ENCODE measurements at regions not wholly inside any gene's neighbourhood (a gene's known extent, or its start where the extent isn't known, plus 50 kb on each side); places are given as distances from the start of the nearest gene placed in this dataset.

DNA sequence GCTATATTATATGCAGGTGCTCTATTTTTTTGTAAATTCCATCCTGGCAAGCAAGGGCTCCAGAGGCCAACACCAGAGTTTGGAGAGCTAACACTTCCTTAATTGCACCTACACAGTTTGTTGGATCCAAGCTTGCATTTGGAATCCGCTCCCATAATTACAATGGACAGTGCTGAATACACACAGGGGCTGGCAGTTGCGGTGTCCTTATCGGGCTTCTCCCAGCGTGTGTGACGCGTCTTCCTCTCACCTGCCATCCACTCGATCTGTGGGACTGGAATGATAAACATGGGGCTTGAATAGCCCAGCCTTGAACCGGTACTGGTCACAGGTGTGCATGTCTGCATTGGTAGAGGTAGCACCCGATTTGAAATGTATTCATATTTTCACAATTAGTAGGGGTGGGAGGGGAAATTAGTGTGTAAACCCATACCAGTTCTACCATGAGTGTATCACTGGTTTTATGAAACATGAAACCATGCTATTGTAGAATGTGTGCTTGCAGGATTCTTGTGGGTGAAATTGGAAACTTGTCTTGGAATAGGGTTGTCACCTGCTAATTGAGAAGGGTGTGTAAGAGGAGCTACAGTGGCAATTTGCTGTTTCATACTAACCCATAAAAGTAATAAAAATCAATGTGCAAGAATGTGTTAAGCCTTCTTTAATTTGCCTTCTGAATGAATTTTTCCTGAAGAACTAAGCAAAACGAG is 316.5 kb downstream of the WDR11 start:
- no peaks in the 10 kb centered on the region for H3K27me3 ChIP-seq (ENCODE audit: control insufficient read depth, insufficient read depth, low read length)
- no peak overlapping the region for H3K9ac ChIP-seq
- TF ChIP-seq, protein P1, sequence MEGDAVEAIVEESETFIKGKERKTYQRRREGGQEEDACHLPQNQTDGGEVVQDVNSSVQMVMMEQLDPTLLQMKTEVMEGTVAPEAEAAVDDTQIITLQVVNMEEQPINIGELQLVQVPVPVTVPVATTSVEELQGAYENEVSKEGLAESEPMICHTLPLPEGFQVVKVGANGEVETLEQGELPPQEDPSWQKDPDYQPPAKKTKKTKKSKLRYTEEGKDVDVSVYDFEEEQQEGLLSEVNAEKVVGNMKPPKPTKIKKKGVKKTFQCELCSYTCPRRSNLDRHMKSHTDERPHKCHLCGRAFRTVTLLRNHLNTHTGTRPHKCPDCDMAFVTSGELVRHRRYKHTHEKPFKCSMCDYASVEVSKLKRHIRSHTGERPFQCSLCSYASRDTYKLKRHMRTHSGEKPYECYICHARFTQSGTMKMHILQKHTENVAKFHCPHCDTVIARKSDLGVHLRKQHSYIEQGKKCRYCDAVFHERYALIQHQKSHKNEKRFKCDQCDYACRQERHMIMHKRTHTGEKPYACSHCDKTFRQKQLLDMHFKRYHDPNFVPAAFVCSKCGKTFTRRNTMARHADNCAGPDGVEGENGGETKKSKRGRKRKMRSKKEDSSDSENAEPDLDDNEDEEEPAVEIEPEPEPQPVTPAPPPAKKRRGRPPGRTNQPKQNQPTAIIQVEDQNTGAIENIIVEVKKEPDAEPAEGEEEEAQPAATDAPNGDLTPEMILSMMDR (IDR thresholded peaks at IDR 0.05), result no peak
- no peak overlapping the region for H3K27ac ChIP-seq
- H3K9me3 ChIP-seq (ENCODE audit: control insufficient read depth, low read length), result no peaks in the 10 kb centered on the region
- H3K4me2 ChIP-seq (ENCODE audit: low read length), result no peak overlapping the region
- H3K79me2 ChIP-seq, result no peaks in the 10 kb centered on the region
- H3K4me1 ChIP-seq, result no peaks in the 10 kb centered on the region
- no peak overlapping the region for H3K4me3 ChIP-seq (ENCODE audit: low read depth, low read length)
- H3K36me3 ChIP-seq (ENCODE audit: control insufficient read depth, insufficient read depth, low read length), result no peaks in the 10 kb centered on the region
- no peak overlapping the region for H2AFZ ChIP-seq

DNA sequence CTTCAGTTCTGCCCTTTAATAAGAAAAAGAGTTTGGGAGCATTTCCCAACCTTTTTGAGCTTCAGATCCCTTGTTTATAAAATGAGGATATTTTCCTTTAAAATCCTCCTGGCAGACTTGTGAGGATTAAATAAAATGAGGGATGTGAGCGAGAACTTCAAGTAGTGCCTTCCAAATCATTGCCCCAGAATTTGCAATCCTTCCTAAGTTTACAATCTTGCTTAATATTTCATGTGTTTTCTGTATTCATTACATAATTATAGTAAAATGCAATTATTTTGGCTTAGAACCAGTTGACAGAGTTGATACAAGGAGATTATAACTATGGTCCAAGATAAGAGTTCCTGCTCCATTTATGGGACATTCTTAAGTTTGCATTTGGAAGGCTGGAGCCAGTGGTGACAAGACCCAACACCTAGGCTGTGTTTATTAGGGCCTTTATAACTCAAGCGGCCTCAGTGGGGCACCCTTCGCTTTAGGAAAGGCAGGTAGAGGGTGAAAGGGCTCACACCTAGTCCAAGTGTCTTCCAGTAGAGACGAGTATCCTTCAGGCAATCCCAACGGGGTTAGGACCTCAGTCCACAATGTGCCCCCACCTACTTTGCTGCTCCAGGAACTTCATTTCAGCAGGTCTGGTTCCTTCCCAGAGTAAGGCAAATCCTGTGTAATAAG is 317.5 kb downstream of the WDR11 start:
- Histone ChIP-seq H3K9ac (no peak overlapping the region), H2AFZ (no peak overlapping the region), H3K4me2 (ENCODE audit: low read length) (no peak overlapping the region), H3K4me3 (ENCODE audit: low read depth, low read length) (no peak overlapping the region), H3K27me3 (ENCODE audit: control insufficient read depth, insufficient read depth, low read length) (no peaks in the 10 kb centered on the region), H3K9me3 (ENCODE audit: control insufficient read depth, low read length) (no peaks in the 10 kb centered on the region), H3K36me3 (ENCODE audit: control insufficient read depth, insufficient read depth, low read length) (no peaks in the 10 kb centered on the region), H3K27ac (no peak overlapping the region), H3K79me2 (no peaks in the 10 kb centered on the region), H3K4me1 (no peaks in the 10 kb centered on the region)
- TF ChIP-seq, protein P1 (IDR thresholded peaks at IDR 0.05), result no peak

DNA sequence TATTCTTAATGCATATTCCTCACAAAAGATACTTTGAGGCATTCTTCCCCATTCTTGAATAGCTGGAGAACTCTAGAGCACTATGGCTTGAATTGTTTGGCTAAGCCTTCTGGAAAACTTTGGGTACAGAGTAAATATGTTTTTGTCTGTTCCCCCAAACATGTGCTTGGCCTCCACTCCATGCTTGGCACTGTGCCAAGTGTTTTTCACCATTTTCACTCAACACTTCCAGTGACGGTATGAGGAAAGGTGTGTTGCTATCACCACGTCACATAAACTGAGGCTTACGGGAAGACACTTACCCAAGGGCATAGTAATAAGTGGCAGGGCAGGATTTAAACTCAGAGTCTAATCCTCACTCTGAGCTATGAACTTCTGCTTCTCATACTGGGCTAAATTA is 318.2 kb downstream of the WDR11 start:
- H3K79me2 ChIP-seq, result no peaks in the 10 kb centered on the region
- H3K9ac ChIP-seq, result no peak overlapping the region
- H3K4me3 ChIP-seq (ENCODE audit: low read depth, low read length), result no peak overlapping the region
- no peaks in the 10 kb centered on the region for H3K36me3 ChIP-seq (ENCODE audit: control insufficient read depth, insufficient read depth, low read length)
- TF ChIP-seq, protein P1 (IDR thresholded peaks at IDR 0.05), result no peak
- H3K27ac ChIP-seq, result no peak overlapping the region
- no peak overlapping the region for H3K4me2 ChIP-seq (ENCODE audit: low read length)
- no peaks in the 10 kb centered on the region for H3K27me3 ChIP-seq (ENCODE audit: control insufficient read depth, insufficient read depth, low read length)
- no peaks in the 10 kb centered on the region for H3K9me3 ChIP-seq (ENCODE audit: control insufficient read depth, low read length)
- no peak overlapping the region for H2AFZ ChIP-seq
- no peaks in the 10 kb centered on the region for H3K4me1 ChIP-seq

DNA sequence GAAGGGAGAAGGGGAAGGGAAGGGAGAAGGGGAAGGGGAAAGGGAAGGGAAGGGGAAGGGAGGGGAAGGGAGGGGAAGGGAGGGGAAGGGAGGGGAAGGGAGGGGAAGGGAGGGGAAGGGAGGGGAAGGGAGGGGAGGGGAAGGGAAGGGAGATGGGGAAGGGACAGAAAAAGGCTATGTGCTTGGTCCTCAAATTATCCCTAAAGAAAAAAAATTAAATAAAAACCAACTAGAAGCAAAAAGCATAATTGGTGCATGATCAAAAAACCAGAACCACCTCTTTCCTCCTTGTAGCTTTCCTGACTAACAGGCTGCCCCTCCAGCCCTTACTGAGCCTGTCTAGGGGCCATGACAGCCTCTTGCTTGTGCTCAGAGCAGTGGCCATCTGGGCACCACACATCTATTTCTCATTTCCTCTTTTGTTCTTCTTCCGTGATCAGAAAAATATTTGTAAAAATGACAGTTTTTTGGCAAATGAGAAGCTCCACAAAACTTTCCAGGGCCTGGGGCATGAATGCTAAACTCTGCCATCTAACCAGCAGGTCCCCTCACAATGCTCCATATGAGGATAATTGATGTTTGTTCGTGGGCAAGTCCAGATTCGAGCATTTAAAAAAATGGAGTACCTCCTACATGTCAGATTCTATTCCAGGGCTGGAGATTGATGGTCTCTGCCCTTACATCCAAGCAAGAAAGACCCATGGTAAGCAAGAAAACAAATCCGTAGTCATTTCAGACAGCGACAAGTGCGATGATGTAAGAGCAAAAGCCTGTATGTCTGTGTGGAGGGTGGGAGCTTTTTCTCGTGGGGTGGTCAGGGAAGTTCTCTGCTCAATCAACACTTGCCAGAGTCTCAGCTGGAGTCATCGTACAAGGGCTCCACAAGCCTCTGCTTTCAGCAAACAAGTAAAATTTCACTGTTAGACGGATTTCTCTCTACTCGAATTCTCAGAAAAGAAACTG is 320.9 kb downstream of the WDR11 start:
- Histone ChIP-seq H3K27me3 (ENCODE audit: control insufficient read depth, insufficient read depth, low read length) (no peaks in the 10 kb centered on the region), H3K4me3 (ENCODE audit: low read depth, low read length) (no peak overlapping the region)
- TF ChIP-seq, protein P1 (IDR thresholded peaks at IDR 0.05), result no peak

More for the DNA sequence above, 320.9 kb downstream of the WDR11 start:
- H3K9ac ChIP-seq, result no peak overlapping the region
- no peak overlapping the region for H3K4me2 ChIP-seq (ENCODE audit: low read length)
- no peaks in the 10 kb centered on the region for H3K36me3 ChIP-seq (ENCODE audit: control insufficient read depth, insufficient read depth, low read length)
- no peaks in the 10 kb centered on the region for H3K4me1 ChIP-seq
- no peaks in the 10 kb centered on the region for H3K79me2 ChIP-seq
- no peaks in the 10 kb centered on the region for H3K9me3 ChIP-seq (ENCODE audit: control insufficient read depth, low read length)
- no peak overlapping the region for H2AFZ ChIP-seq
- H3K27ac ChIP-seq, result no peak overlapping the region
